ENCODE measurements at regions not wholly inside any gene's neighbourhood (a gene's known extent, or its start where the extent isn't known, plus 50 kb on each side); places are given as distances from the start of the nearest gene placed in this dataset.

GRCh38 chr19:30745476-30745985 lies 373.3 kb downstream of the ZNF536 start:
- no peak for DNase-seq (ENCODE audit: low spot score in 2 of 2, unreplicated experiment in 2 of 2)
- no peak overlapping the region for H3K4me3 Mint-ChIP-seq
- H3K9me3 Mint-ChIP-seq: peaks cover 17% of the 10 kb centered on the region
- H3K27ac Mint-ChIP-seq: no peak overlapping the region
- H3K4me1 Mint-ChIP-seq: peaks cover 11% of the 10 kb centered on the region
- no peak for TF ChIP-seq CTCF (IDR thresholded peaks at IDR 0.05; ENCODE audit: unreplicated experiment)
- H3K27me3 Mint-ChIP-seq (ENCODE audit: low read depth): peaks cover 29% of the 10 kb centered on the region
- no peaks in the 10 kb centered on the region for H3K36me3 Mint-ChIP-seq

- Mint-ChIP-seq H3K4me1 (peaks cover 11% of the 10 kb centered on the region), H3K27ac (no peak overlapping the region), H3K4me3 (no peak overlapping the region), H3K9me3 (peaks cover 11% of the 10 kb centered on the region), H3K27me3 (ENCODE audit: low read depth) (peaks cover 29% of the 10 kb centered on the region), H3K36me3 (no peaks in the 10 kb centered on the region)
- TF ChIP-seq CTCF (IDR thresholded peaks at IDR 0.05; ENCODE audit: unreplicated experiment): no peak
- no peak for DNase-seq (ENCODE audit: low spot score in 2 of 2, unreplicated experiment in 2 of 2)
Measured at GRCh38 chr19:30744741-30745475, 372.7 kb downstream of the ZNF536 start.

- peaks cover 11% of the 10 kb centered on the region for H3K4me1 Mint-ChIP-seq
- no peaks in the 10 kb centered on the region for H3K9me3 Mint-ChIP-seq
- no peak overlapping the region for H3K27ac Mint-ChIP-seq
- peaks cover 29% of the 10 kb centered on the region for H3K27me3 Mint-ChIP-seq (ENCODE audit: low read depth)
- H3K4me3 Mint-ChIP-seq: no peak overlapping the region
- H3K36me3 Mint-ChIP-seq: no peaks in the 10 kb centered on the region
- no peak for TF ChIP-seq CTCF (IDR thresholded peaks at IDR 0.05; ENCODE audit: unreplicated experiment)
- DNase-seq (ENCODE audit: low spot score in 2 of 2, unreplicated experiment in 2 of 2): no peak
Measured at GRCh38 chr19:30743702-30744101, 371.5 kb downstream of the ZNF536 start.

GRCh38 chr19:30743011-30743410 lies 370.8 kb downstream of the ZNF536 start:
- Mint-ChIP-seq H3K9me3 (no peaks in the 10 kb centered on the region), H3K36me3 (no peaks in the 10 kb centered on the region), H3K27me3 (ENCODE audit: low read depth) (peaks cover 29% of the 10 kb centered on the region), H3K27ac (no peak overlapping the region), H3K4me3 (no peak overlapping the region), H3K4me1 (peaks cover 11% of the 10 kb centered on the region)
- DNase-seq (ENCODE audit: low spot score in 2 of 2, unreplicated experiment in 2 of 2): no peak
- no peak for TF ChIP-seq CTCF (IDR thresholded peaks at IDR 0.05; ENCODE audit: unreplicated experiment)

GRCh38 chr19:30742406-30742938 lies 370.3 kb downstream of the ZNF536 start:
- H3K4me1 Mint-ChIP-seq: peaks cover 11% of the 10 kb centered on the region
- H3K9me3 Mint-ChIP-seq: no peaks in the 10 kb centered on the region

More at GRCh38 chr19:30742406-30742938, 370.3 kb downstream of the ZNF536 start:
- Mint-ChIP-seq H3K27ac (no peak overlapping the region), H3K27me3 (ENCODE audit: low read depth) (peaks cover 29% of the 10 kb centered on the region), H3K4me3 (no peak overlapping the region), H3K36me3 (no peaks in the 10 kb centered on the region)
- TF ChIP-seq CTCF (IDR thresholded peaks at IDR 0.05; ENCODE audit: unreplicated experiment): no peak
- DNase-seq (ENCODE audit: low spot score in 2 of 2, unreplicated experiment in 2 of 2): no peak

Measured in mesothelial cell of epicardium (in vitro differentiated cells).